ENCODE measurements at regions not wholly inside any gene's neighbourhood (a gene's known extent, or its start where the extent isn't known, plus 50 kb on each side); places are given as distances from the start of the nearest gene placed in this dataset.

GRCh38 chr6:51289041-51289440 lies 470.4 kb downstream of the TFAP2B start:
- Histone ChIP-seq H3K4me1 (no peaks in the 10 kb centered on the region), H3K36me3 (no peaks in the 10 kb centered on the region), H3K4me3 (no peak overlapping the region), H3K9me3 (no peaks in the 10 kb centered on the region), H3K27me3 (no peaks in the 10 kb centered on the region), H3K27ac (no peak overlapping the region)
- DNase-seq (ENCODE audit: extremely low spot score in 2 of 2): no peak
- intact Hi-C loops (cut with DNase I): no loop called here
- TF ChIP-seq POLR2AphosphoS5 (IDR thresholded peaks at IDR 0.05; ENCODE audit: insufficient read depth in 1 of 2, low read depth in 1 of 2) (no peak), POLR2A (IDR thresholded peaks at IDR 0.05) (no peak), CTCF (IDR thresholded peaks at IDR 0.05) (no peak)

GRCh38 chr6:51292659-51293058 lies 474.0 kb downstream of the TFAP2B start:
- Histone ChIP-seq H3K36me3 (no peaks in the 10 kb centered on the region), H3K9me3 (no peaks in the 10 kb centered on the region), H3K27ac (no peak overlapping the region), H3K4me3 (no peak overlapping the region), H3K27me3 (no peaks in the 10 kb centered on the region), H3K4me1 (no peaks in the 10 kb centered on the region)
- intact Hi-C loops (cut with DNase I): no loop called here
- no peak for DNase-seq (ENCODE audit: extremely low spot score in 2 of 2)
- TF ChIP-seq POLR2AphosphoS5 (IDR thresholded peaks at IDR 0.05; ENCODE audit: insufficient read depth in 1 of 2, low read depth in 1 of 2): no peak
- TF ChIP-seq POLR2A (IDR thresholded peaks at IDR 0.05): no peak
- no peak for TF ChIP-seq CTCF (IDR thresholded peaks at IDR 0.05)

- no peak for TF ChIP-seq CTCF (IDR thresholded peaks at IDR 0.05)
- no peak for TF ChIP-seq POLR2A (IDR thresholded peaks at IDR 0.05)
- TF ChIP-seq POLR2AphosphoS5 (IDR thresholded peaks at IDR 0.05; ENCODE audit: insufficient read depth in 1 of 2, low read depth in 1 of 2): no peak
- DNase-seq (ENCODE audit: extremely low spot score in 2 of 2): no peak
- peaks cover 4% of the 10 kb centered on the region for H3K4me1 ChIP-seq
- H3K9me3 ChIP-seq: no peaks in the 10 kb centered on the region
- no peaks in the 10 kb centered on the region for H3K36me3 ChIP-seq
- no peak overlapping the region for H3K27ac ChIP-seq
- intact Hi-C loops (cut with DNase I): no loop called here
- H3K4me3 ChIP-seq: no peak overlapping the region
- no peaks in the 10 kb centered on the region for H3K27me3 ChIP-seq
These were observed 481.1 kb downstream of the TFAP2B start for GRCh38 chr6:51299621-51300380.

- no peak for DNase-seq (ENCODE audit: extremely low spot score in 2 of 2)
- Histone ChIP-seq H3K9me3 (no peaks in the 10 kb centered on the region), H3K4me3 (no peak overlapping the region), H3K27ac (no peak overlapping the region), H3K36me3 (no peaks in the 10 kb centered on the region), H3K27me3 (no peaks in the 10 kb centered on the region), H3K4me1 (peaks cover 4% of the 10 kb centered on the region)
- TF ChIP-seq POLR2A (IDR thresholded peaks at IDR 0.05): no peak
- TF ChIP-seq CTCF (IDR thresholded peaks at IDR 0.05): no peak
- intact Hi-C loops (cut with DNase I): no loop called here
These were observed 481.8 kb downstream of the TFAP2B start for GRCh38 chr6:51300510-51300909.

GRCh38 chr6:51301962-51302361 lies 483.3 kb downstream of the TFAP2B start:
- no peak overlapping the region for H3K4me3 ChIP-seq
- TF ChIP-seq POLR2A (IDR thresholded peaks at IDR 0.05): no peak
- TF ChIP-seq POLR2AphosphoS5 (IDR thresholded peaks at IDR 0.05; ENCODE audit: insufficient read depth in 1 of 2, low read depth in 1 of 2): no peak
- no peak for TF ChIP-seq CTCF (IDR thresholded peaks at IDR 0.05)
- DNase-seq (ENCODE audit: extremely low spot score in 2 of 2): no peak
- H3K4me1 ChIP-seq: peaks cover 4% of the 10 kb centered on the region
- H3K9me3 ChIP-seq: no peaks in the 10 kb centered on the region
- no peaks in the 10 kb centered on the region for H3K36me3 ChIP-seq
- no peak overlapping the region for H3K27ac ChIP-seq
- H3K27me3 ChIP-seq: no peaks in the 10 kb centered on the region
- intact Hi-C loops (cut with DNase I): no loop called here

Data from vagina (tissue), 2 donors.